HepG2 (cell line): ENCODE measurements at regions not wholly inside any gene's neighbourhood (a gene's known extent, or its start where the extent isn't known, plus 50 kb on each side); places are given as distances from the start of the nearest gene placed in this dataset.

ENCODE experiments used
- ATAC-seq: fragments of 200-7000 bp; cut with Tn5 transposase; 3 replicates; pipeline ENCODE4 v1.9.1; 2020; ENCODE audit warnings: mild to moderate bottlenecking, moderate library complexity
- BruUV-seq: library from RNA; stranded (reverse); fragments of 400-500 nt; replicated peaks from 2 replicates; lab custom pipeline; 2021; lab: Mats Ljungman, UMichigan
- CTCF ChIA-PET: fragments of 300-600 bp; formaldehyde crosslinking; extraction: SDS; loops from one replicate; lab custom pipeline; 2021; ENCODE audit warnings: low total read pairs, inconsistent platforms, low intra/inter-chr PET ratio; lab: Yijun Ruan, JAX
- POLR2A ChIA-PET: fragments of 350-600 bp; sonication (Branson Sonifier 250); formaldehyde crosslinking; loops from one replicate; lab custom pipeline; 2020; ENCODE audit warnings: antibody characterized with exemption, inconsistent platforms; lab: Yijun Ruan, JAX
- DNase-seq: peaks from one replicate; pipeline ENCODE4 v3.0.0-alpha.2; 2015; ENCODE audit warnings: low spot score
- FAIRE-seq: peaks from 3 replicates; lab custom pipeline; 2011; peaks lifted over from hg19 to GRCh38; lab: Jason Lieb, UNC
- H2AFZ ChIP-seq: one replicate; pipeline ENCODE4 v1.6.1; 2011; ENCODE audit warnings: low read length, inconsistent platforms
- H3K27ac ChIP-seq: fragments of 300-600 bp; 3 replicates; pipeline ENCODE4 v1.8.0; 2011; ENCODE audit warnings: mixed run types, mild to moderate bottlenecking, mixed read lengths, low read length, inconsistent platforms; ENCODE audit not compliant: insufficient read depth; ENCODE audit errors: extremely low read length
- H3K27me3 ChIP-seq, 2 experiments: fragments of 200-600 bp in 1 of 2; 2 replicates in 1 of 2; 3 replicates in 1 of 2; pipeline versions ENCODE4 v1.6.0 to v1.8.0; 2011; ENCODE audit warnings: low read length in 2 of 2, mild to moderate bottlenecking in 2 of 2, moderate library complexity in 2 of 2, inconsistent platforms in 1 of 2; ENCODE audit not compliant: insufficient read depth in 2 of 2, control insufficient read depth in 1 of 2
- H3K36me3 ChIP-seq, 2 experiments: fragments of 200-600 bp in 1 of 2; replicated peaks in 1 of 2; 2 replicates in 1 of 2; 3 replicates in 1 of 2; pipeline versions ENCODE4 v1.5.1 to v1.8.0; 2011; ENCODE audit warnings: low read length in 2 of 2, inconsistent platforms in 1 of 2; ENCODE audit not compliant: insufficient read depth in 2 of 2, control insufficient read depth in 1 of 2
- H3K4me1 ChIP-seq: 2 replicates; pipeline ENCODE4 v1.5.1; 2012; ENCODE audit warnings: low read length, inconsistent platforms; ENCODE audit not compliant: insufficient read depth
- H3K4me2 ChIP-seq: 2 replicates; pipeline ENCODE4 v1.6.0; 2011; ENCODE audit warnings: low read depth, low read length, inconsistent platforms
- H3K4me3 ChIP-seq, 3 experiments: fragments of 200-600 bp in 1 of 3; sonication (generic), shearing (Covaris generic) in 1 of 3; replicated peaks in 1 of 3; 2 replicates each; pipeline ENCODE4 v1.5.1; 2011 to 2016; ENCODE audit warnings: low read length in 3 of 3, inconsistent platforms in 2 of 3, low read depth in 2 of 3, mild to moderate bottlenecking in 2 of 3, control low read depth in 1 of 3, mixed read lengths in 1 of 3; ENCODE audit not compliant: insufficient read depth in 1 of 3
- H3K79me2 ChIP-seq: one replicate; pipeline ENCODE4 v1.6.1; 2011; ENCODE audit warnings: low read length, inconsistent platforms; ENCODE audit not compliant: insufficient read depth
- H3K9ac ChIP-seq: 2 replicates; pipeline ENCODE4 v1.6.0; 2011; ENCODE audit warnings: mild to moderate bottlenecking, low read depth, low read length, inconsistent platforms; ENCODE audit not compliant: insufficient read depth
- H3K9me3 ChIP-seq: 2 replicates; pipeline ENCODE4 v1.5.1; 2012; ENCODE audit warnings: mild to moderate bottlenecking, low read length
- H4K20me1 ChIP-seq: 2 replicates; pipeline ENCODE4 v1.6.0; 2011; ENCODE audit warnings: inconsistent platforms, mild to moderate bottlenecking, low read length, moderate library complexity; ENCODE audit not compliant: insufficient read depth
- GLI4 ChIP-seq: sonication (generic); formaldehyde crosslinking; IDR thresholded peaks from 2 replicates; pipeline ENCODE4 v1.5.1; 2020; ENCODE audit warnings: missing genetic modification reagents, mild to moderate bottlenecking, moderate library complexity, borderline replicate concordance
- HNF4A ChIP-seq: sonication (generic); formaldehyde crosslinking; IDR thresholded peaks from 2 replicates; pipeline ENCODE4 v1.4.0; 2020; ENCODE audit warnings: missing genetic modification reagents
- KAT8 ChIP-seq: IDR thresholded peaks from 2 replicates; pipeline ENCODE4 v1.6.1; 2016; ENCODE audit warnings: missing genetic modification reagents, missing compliant biosample characterization
- POGZ ChIP-seq: sonication (generic); formaldehyde crosslinking; IDR thresholded peaks from 2 replicates; pipeline ENCODE4 v1.4.0; 2020; ENCODE audit warnings: mild to moderate bottlenecking, missing genetic modification reagents
- PRMT3 ChIP-seq: sonication (generic); formaldehyde crosslinking; IDR thresholded peaks from 2 replicates; pipeline ENCODE4 v1.8.1; 2022; ENCODE audit warnings: low read depth, mild to moderate bottlenecking, moderate library complexity, missing genetic modification reagents, borderline replicate concordance
- SOX5 ChIP-seq: IDR thresholded peaks from 2 replicates; pipeline ENCODE4 v1.6.1; 2016; ENCODE audit warnings: borderline replicate concordance
- SRSF9 ChIP-seq: fragments of 200-400 bp; formaldehyde crosslinking; IDR thresholded peaks from 2 replicates; pipeline ENCODE4 v1.6.1; 2018; ENCODE audit warnings: borderline replicate concordance, mild to moderate bottlenecking, low read depth, low read length; ENCODE audit not compliant: insufficient read depth, poor library complexity, severe bottlenecking
- YEATS2 ChIP-seq: sonication (generic); formaldehyde crosslinking; IDR thresholded peaks from 2 replicates; pipeline ENCODE4 v1.4.0; 2020; ENCODE audit warnings: missing genetic modification reagents, borderline replicate concordance
- ZEB1 ChIP-seq: IDR thresholded peaks from 2 replicates; pipeline ENCODE4 v1.6.1; 2012; ENCODE audit warnings: mild to moderate bottlenecking, low read depth, inconsistent platforms; ENCODE audit not compliant: insufficient replicate concordance
- ZNF232 ChIP-seq: sonication (generic); formaldehyde crosslinking; IDR thresholded peaks from 2 replicates; pipeline ENCODE4 v1.4.0; 2020; ENCODE audit warnings: missing genetic modification reagents, borderline replicate concordance
- ZNF34 ChIP-seq: sonication (generic); formaldehyde crosslinking; IDR thresholded peaks from 2 replicates; pipeline ENCODE4 v1.4.0; 2020; ENCODE audit warnings: mild to moderate bottlenecking, missing genetic modification reagents, borderline replicate concordance
- ZNF367 ChIP-seq: sonication (generic); formaldehyde crosslinking; IDR thresholded peaks from 2 replicates; pipeline ENCODE4 v1.4.0; 2020; ENCODE audit warnings: missing genetic modification reagents, borderline replicate concordance
- ZNF546 ChIP-seq: sonication (generic); formaldehyde crosslinking; conservative IDR thresholded peaks from 2 replicates; pipeline ENCODE4 v1.8.1; 2023; ENCODE audit warnings: mild to moderate bottlenecking, missing genetic modification reagents
- ZNF605 ChIP-seq: sonication (generic); formaldehyde crosslinking; IDR thresholded peaks from 2 replicates; pipeline ENCODE4 v1.8.0; 2022; ENCODE audit warnings: mild to moderate bottlenecking, missing genetic modification reagents
- ZNF678 ChIP-seq: sonication (generic); formaldehyde crosslinking; IDR thresholded peaks from 2 replicates; pipeline ENCODE4 v1.4.0; 2020; ENCODE audit warnings: mild to moderate bottlenecking, missing genetic modification reagents
- WGBS: methylation state at CpG from one replicate; pipeline ENCODE4 v1.1.6; 2017; ENCODE audit warnings: low lambda C conversion rate; 5-methylcytosine and 5-hydroxymethylcytosine counted together
- in situ Hi-C: cut with HindIII; loops from 2 replicates; pipeline ENCODE4 v1.10.0; 2017; ENCODE audit warnings: low pct_unique_long_range_greater_than_20kb; ENCODE audit not compliant: extremely low pct_ligation_motif_present
- intact Hi-C: fragments of 100-400 bp; cut with micrococcal nuclease; formaldehyde crosslinking; loops from one replicate; pipeline ENCODE4 v1.10.0; 2022; ENCODE audit not compliant: unreplicated experiment
- TF ChIP-seq, protein P1 (sequence below): sonication (generic); formaldehyde crosslinking; IDR thresholded peaks from 2 replicates; pipeline ENCODE4 v1.4.0; 2020; ENCODE audit warnings: missing genetic modification reagents
- TF ChIP-seq, protein P2 (sequence below): IDR thresholded peaks from 2 replicates; pipeline ENCODE4 v1.6.1; 2018; ENCODE audit warnings: missing genetic modification reagents
- TF ChIP-seq, protein P3 (sequence below): sonication (generic); formaldehyde crosslinking; conservative IDR thresholded peaks from 2 replicates; pipeline ENCODE4 v1.8.0; 2022; ENCODE audit warnings: mild to moderate bottlenecking, moderate library complexity, missing genetic modification reagents

DNA sequence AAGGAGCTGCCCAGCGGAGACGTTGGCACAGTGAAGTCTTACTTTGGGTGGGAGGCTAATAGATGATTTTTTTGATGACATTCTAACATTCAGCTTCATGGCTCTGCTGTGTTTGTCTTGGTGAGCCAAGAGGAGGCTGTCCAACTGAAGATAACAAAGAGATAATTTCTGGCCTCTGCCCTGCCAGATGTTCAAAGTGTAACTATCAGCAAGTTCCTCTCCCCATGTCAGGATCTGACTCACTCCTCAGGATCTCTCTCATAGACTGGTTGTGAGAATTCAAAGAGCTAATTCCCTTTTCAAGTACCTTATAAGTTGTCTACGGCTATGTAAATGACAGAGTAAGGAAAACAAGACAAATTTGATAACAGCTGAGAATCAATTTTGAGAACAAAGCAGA lies 1340.9 kb downstream of the XPNPEP1 start:
- H3K4me1 ChIP-seq, result no peaks in the 10 kb centered on the region
- no peak overlapping the region for H3K4me2 ChIP-seq
- intact Hi-C loops, result no loop called here
- no peak for FAIRE-seq
- H3K4me3 ChIP-seq, result no peak overlapping the region
- no peaks in the 10 kb centered on the region for H3K27me3 ChIP-seq
- CTCF ChIA-PET, result no interaction called here
- no peaks in the 10 kb centered on the region for H4K20me1 ChIP-seq
- POLR2A ChIA-PET, result no interaction called here
- H3K9ac ChIP-seq, result no peak overlapping the region
- H2AFZ ChIP-seq, result no peak overlapping the region
- in situ Hi-C loops, result no loop called here
- no TSS peak for BruUV-seq
- no peak for TF ChIP-seq PRMT3 (CRISPR knock-in tag)
- TF ChIP-seq, protein P1, sequence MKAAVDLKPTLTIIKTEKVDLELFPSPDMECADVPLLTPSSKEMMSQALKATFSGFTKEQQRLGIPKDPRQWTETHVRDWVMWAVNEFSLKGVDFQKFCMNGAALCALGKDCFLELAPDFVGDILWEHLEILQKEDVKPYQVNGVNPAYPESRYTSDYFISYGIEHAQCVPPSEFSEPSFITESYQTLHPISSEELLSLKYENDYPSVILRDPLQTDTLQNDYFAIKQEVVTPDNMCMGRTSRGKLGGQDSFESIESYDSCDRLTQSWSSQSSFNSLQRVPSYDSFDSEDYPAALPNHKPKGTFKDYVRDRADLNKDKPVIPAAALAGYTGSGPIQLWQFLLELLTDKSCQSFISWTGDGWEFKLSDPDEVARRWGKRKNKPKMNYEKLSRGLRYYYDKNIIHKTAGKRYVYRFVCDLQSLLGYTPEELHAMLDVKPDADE (CRISPR knock-in tag), result no peak
- TF ChIP-seq ZNF546 (CRISPR knock-in tag), result no peak
- TF ChIP-seq ZNF232, result no peak
- TF ChIP-seq KAT8, result no peak
- no peak for TF ChIP-seq ZNF678 (CRISPR knock-in tag)
- no peak for TF ChIP-seq ZNF367
- TF ChIP-seq YEATS2, result no peak
- no peak for TF ChIP-seq POGZ (CRISPR knock-in tag)
- no peak for TF ChIP-seq SOX5 (CRISPR knock-in tag)
- no peak for TF ChIP-seq ZNF605
- no peak for TF ChIP-seq ZNF34
- TF ChIP-seq, protein P2, sequence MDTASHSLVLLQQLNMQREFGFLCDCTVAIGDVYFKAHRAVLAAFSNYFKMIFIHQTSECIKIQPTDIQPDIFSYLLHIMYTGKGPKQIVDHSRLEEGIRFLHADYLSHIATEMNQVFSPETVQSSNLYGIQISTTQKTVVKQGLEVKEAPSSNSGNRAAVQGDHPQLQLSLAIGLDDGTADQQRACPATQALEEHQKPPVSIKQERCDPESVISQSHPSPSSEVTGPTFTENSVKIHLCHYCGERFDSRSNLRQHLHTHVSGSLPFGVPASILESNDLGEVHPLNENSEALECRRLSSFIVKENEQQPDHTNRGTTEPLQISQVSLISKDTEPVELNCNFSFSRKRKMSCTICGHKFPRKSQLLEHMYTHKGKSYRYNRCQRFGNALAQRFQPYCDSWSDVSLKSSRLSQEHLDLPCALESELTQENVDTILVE (CRISPR knock-in tag), result no peak
- TF ChIP-seq, protein P3, sequence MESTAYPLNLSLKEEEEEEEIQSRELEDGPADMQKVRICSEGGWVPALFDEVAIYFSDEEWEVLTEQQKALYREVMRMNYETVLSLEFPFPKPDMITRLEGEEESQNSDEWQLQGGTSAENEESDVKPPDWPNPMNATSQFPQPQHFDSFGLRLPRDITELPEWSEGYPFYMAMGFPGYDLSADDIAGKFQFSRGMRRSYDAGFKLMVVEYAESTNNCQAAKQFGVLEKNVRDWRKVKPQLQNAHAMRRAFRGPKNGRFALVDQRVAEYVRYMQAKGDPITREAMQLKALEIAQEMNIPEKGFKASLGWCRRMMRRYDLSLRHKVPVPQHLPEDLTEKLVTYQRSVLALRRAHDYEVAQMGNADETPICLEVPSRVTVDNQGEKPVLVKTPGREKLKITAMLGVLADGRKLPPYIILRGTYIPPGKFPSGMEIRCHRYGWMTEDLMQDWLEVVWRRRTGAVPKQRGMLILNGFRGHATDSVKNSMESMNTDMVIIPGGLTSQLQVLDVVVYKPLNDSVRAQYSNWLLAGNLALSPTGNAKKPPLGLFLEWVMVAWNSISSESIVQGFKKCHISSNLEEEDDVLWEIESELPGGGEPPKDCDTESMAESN (CRISPR knock-in tag), result no peak
- no peak for TF ChIP-seq ZEB1
- no peak for TF ChIP-seq SRSF9
- no peak for TF ChIP-seq HNF4A
- no peak for TF ChIP-seq GLI4 (CRISPR knock-in tag)
- ATAC-seq, result no peak
- H3K9me3 ChIP-seq, result peaks cover 71% of the 10 kb centered on the region
- no peaks in the 10 kb centered on the region for H3K36me3 ChIP-seq
- H3K27ac ChIP-seq, result no peak overlapping the region
- WGBS, result 8% methylated on average over 3 of the region's 3 CpGs
- H3K79me2 ChIP-seq, result no peaks in the 10 kb centered on the region
- no peak for DNase-seq
